Putamen (tissue), 1 donor: ENCODE measurements at regions not wholly inside any gene's neighbourhood (a gene's known extent, or its start where the extent isn't known, plus 50 kb on each side); places are given as distances from the start of the nearest gene placed in this dataset.

Source experiments
- DNase-seq: peaks from one replicate; pipeline ENCODE4 v3.0.0-alpha.2; 2016; ENCODE audit warnings: low spot score

DNA sequence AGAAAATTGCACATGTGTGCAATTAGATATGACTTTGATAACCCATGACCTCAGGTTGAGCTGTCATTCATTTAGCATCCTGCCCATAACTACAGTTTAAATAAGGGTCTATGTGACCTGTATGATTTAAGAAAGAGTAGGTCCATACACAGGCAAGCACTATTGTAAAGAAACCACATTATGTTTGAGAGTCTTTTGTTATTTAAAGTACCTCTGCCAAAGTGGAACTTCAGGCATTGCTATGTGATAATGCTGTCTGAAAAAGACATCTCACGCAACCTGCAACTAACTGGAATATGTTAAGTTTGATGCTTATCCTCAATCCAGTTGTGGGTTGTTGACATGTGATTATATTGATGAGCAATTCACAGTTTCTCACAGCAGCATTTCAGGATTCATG lies 317.0 kb downstream of the TMEM161B start:
- DNase-seq: no peak

- peak; percentile 92 for DNase-seq
These were observed 318.7 kb downstream of the TMEM161B start for GRCh38 chr5:87949676-87950631.

GRCh38 chr5:87948486-87948885 lies 320.2 kb downstream of the TMEM161B start:
- DNase-seq: no peak

DNA sequence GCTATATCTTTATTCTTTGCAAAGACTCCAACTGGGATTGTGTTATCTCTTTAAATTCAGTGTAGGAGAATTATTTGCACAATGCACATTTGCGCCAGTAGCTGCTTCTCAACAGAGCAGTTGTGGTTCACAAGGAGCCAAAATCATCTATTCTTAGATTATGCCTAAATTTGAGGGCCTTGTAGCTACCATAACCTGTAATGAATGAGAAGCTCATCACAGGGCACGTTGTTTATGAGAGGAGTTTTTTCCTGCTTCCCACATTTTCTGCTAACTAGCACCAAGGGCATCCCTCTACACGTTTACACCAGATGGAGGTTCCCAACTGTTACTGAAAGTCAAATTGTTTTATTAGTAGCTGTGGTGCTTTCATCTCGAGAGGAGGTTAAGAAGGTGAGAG lies 322.4 kb downstream of the TMEM161B start:
- no peak for DNase-seq

- DNase-seq: no peak
These were observed 323.4 kb downstream of the TMEM161B start for GRCh38 chr5:87945286-87945650.

DNA sequence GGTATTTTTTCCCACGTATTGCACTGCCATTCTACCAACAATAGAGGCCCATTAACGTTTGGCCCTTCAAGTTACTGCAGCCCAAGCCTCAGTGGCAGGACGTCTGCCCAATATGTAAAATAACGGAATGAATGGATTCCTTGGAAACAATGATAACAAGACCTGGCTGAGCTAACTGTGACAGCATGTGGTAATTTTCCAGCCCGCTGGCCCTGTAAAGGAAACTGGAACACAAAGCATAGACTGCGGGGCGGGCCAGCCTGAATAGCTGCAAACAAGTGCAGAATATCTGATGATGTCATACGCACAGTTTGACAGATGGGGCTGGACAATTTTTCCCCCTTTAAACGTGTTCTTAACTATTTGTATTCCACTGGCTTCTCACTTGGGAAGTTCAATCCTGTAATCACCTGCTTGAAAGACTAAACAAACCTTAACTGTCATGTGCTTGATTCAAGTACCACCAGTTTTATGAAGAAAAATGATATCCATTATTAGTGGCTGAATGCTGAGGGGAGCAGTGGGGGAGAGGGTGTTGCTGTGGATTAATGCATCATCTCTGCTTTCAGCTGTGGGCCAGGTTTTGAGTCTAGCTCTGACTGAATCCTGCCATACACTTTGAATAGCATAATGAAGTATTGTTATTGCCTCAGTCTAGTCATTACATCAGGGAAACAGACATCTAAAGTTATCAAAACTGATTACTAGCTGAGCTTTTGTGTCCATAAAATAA lies 323.9 kb downstream of the TMEM161B start:
- peak; percentile 97 for DNase-seq

- DNase-seq: no peak
These were observed 327.9 kb downstream of the TMEM161B start for GRCh38 chr5:87940775-87941174.

DNA sequence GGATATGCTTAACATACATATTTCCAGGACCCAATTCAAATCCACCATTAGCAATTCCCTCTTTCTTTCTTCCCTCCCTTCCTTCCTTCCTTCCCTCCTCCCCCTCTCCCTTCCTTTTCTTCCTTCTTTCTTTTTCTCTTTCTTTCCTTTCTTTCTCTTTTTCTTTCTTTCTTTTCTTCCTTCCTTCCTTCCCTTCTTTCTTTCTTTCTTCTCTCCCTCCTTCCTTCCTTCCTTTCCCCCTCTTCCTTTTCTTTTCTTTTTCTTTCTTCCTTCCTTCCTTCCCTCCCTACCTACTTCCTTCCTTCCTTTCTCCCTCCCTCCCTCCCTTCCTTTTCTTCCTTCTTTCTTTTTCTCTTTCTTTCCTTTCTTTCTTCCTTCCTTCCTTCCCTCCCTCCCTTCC lies 332.0 kb downstream of the TMEM161B start:
- DNase-seq: no peak

GRCh38 chr5:87924436-87924835 lies 344.2 kb downstream of the TMEM161B start:
- DNase-seq: no peak

- no peak for DNase-seq
These were observed 352.3 kb downstream of the TMEM161B start for GRCh38 chr5:87916320-87916719.

GRCh38 chr5:87912419-87912818 lies 356.2 kb downstream of the TMEM161B start:
- no peak for DNase-seq

DNA sequence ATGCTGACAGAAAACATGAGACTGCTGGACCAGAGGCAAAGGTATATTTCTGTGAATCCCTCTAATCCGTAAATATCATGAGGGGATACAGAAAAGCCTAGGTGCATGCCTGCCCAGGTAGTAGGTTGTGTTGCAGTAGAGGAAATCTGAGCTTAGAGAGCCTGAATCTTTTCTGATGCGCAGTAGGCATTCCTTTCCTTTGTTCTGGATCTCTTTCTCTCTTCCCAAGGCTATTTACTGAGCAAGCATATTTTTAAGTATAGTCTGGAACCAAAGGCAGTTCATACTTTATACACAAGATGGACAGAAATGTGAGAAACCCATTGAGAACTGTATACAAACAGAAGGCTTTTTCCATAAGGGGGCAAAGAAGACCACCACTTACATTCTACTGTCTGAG lies 359.3 kb downstream of the TMEM161B start:
- no peak for DNase-seq

GRCh38 chr5:87906962-87907361 lies 361.7 kb downstream of the TMEM161B start:
- no peak for DNase-seq

DNA sequence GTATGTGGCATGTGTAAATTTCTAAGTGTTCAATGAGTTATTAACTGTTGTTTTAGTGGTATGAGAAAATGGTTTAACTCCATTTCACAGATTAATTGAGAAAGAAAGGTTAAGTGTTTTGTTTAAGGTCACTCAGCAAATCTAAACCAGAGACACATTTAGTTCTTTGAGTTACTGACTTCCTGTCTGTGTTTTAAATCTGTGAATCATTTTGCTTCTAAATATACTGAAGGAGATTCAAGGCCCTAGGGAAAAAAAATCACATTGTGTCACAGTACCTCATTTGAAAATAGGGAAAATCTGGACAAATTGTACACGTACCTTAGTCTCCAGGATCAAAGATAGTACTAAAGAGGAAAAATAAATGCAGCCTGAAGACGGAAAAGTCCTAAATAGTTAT lies 368.2 kb downstream of the TMEM161B start:
- DNase-seq: peak; percentile 5

DNA sequence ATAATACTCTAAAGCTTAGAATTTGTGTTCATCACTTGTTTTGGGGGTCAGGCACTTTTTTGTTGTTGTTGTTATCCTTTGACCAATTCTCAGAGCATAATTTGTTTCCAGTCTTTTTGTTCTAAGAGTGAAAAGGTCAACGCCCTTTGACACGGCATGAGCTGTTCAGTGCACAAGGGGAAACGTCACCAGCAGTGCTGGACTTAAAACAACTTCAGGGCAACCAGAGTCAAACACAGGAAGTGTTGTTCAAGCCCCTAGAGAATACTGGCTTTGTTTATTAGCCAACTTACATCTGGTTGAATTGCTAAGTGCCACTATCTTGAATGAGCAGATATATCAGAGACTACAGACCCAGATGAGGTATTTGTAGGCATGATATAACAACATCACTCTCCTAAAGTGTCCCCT lies 368.9 kb downstream of the TMEM161B start:
- peak; percentile 94 for DNase-seq

DNA sequence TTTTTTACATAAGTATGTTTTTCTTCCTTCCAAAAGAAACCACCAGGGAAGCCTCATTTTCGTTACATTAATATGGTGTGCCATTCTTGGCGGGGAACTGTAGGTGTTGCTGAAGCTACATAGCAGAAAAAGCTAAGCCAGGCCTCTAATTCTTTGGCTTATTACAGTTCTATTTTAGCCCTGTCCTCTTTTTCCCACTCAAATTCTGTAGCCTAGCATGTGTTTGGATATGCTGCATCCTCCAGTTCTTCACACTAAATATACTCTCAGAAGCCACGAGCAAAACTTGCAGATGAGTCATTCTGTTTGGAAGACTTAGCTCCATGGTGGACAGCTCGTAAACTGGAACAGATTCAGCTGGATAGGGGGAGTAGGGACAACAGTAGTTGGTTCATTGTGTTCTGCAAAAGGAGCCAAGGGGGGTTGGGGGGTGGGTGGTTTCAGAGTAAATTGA lies 369.4 kb downstream of the TMEM161B start:
- DNase-seq: peak; percentile 86

GRCh38 chr5:87898574-87898973 lies 370.1 kb downstream of the TMEM161B start:
- peak; percentile 4 for DNase-seq

DNA sequence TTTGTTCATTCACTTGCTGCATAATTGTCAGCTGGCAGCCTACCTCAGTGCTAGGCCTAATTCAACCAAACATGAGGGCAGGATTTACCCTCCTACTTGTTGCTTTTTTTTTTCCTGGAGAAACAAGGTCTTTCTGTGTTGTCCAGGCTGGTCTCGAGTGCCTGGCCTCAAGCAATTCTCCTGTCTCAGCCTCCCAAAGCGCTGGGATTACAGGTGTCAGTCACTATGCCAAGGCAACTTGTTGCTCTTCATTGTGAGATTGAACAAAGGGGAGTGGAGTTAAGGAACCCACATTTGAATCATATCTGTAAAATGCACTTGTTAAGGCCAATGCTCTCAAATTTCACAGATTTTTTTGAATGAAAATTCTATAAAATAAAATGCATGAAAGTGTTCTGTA lies 380.5 kb downstream of the TMEM161B start:
- DNase-seq: no peak

DNA sequence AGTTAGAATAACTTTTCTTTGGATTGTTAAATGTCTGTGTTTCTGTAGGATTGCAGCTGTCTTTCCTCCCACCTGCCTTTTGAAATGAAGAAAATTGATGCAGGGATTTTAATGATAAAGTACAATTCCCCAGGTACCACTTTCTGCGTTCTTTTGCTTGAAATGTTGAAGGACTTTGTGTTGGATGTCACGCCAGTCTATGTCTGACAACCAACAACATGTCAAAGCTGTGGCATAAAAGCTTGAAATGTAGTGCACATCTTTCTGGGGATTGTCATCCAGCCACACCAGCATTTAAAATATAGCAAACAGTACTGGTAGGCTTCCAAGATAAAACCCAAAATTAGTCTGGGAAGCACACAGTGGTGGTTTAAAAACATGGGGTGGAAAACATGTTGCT lies 381.4 kb downstream of the TMEM161B start:
- DNase-seq: no peak

DNA sequence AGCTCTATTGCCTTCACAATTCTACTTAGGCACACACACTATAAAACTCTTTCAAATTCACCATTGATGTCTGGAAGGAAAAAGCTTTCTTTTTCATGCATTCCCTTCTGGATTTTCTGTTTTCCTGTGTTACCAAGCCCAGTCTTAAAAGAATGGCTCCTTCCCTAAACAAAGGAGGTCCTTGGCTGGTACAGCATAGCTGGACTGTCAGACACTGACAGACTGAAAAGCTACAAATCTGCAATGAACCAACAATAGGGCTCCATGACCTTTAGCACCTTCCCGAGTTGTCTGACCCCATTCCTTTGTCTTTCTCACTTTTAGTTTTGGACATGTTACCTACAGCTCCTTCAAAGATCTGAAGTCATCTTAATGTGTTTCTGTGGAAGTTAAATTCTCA lies 382.5 kb downstream of the TMEM161B start:
- peak; percentile 10 for DNase-seq

DNA sequence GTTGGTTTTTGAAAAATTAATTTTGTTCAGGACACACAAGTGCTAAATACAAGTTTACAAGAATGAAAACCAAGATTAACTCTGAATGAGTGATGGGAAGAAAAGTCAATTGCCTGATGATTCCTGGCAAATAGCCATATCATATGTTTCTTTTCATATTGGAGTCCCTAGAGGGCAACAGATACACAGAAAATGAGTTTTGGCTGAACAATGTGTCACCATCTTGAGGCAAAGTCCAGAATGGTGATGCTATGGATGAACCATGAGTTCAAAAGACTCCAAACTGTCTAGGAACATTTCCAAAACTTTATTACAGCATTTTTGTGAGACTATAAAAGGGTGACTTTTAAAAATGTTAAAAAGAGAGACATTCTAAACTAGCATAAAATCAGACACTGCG lies 382.9 kb downstream of the TMEM161B start:
- no peak for DNase-seq

DNA sequence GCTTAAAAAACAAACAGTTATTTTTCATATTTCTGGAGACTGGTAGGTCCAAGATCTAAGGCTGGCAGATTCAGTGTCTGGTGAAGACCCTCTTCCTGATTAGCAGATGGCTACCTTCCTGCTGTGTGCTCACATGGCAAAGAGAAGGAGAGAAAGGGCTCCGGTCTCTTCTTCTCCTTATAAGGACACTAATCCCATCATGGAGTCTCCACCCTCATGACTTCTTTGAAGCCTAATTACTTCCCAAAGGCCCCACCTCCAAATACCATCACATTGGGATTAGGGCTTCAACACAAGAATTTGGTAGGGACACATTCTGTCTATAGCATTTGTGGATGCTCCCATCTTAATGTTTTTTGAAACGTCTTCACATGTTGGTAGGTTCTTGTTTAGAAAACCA lies 391.1 kb downstream of the TMEM161B start:
- no peak for DNase-seq

DNA sequence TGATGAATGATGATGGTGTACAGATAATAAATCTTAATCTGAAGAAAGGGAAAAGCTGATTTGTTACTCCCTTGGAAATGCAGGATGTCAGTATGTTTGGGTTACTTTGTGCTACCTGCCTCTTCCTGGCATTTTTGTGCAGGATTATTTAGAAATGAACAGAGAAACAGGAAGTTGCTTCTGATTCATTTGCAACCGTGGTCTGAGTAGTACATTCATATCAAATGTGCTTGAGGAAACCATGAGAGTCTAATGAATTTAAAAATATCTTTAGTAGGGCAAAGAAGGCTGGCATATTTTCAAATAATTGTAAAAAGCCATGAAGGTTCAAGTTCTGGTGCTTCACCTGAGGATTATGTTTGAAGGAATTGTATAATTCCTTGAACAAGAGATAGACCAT lies 391.6 kb downstream of the TMEM161B start:
- DNase-seq: no peak
